ENCODE measurements at regions not wholly inside any gene's neighbourhood (a gene's known extent, or its start where the extent isn't known, plus 50 kb on each side); places are given as distances from the start of the nearest gene placed in this dataset.
"Not testable (repeated sequence)": the region's sequence is repeated elsewhere in the genome, so short reads cannot be mapped to it uniquely, and the experiment has no call there.

DNA sequence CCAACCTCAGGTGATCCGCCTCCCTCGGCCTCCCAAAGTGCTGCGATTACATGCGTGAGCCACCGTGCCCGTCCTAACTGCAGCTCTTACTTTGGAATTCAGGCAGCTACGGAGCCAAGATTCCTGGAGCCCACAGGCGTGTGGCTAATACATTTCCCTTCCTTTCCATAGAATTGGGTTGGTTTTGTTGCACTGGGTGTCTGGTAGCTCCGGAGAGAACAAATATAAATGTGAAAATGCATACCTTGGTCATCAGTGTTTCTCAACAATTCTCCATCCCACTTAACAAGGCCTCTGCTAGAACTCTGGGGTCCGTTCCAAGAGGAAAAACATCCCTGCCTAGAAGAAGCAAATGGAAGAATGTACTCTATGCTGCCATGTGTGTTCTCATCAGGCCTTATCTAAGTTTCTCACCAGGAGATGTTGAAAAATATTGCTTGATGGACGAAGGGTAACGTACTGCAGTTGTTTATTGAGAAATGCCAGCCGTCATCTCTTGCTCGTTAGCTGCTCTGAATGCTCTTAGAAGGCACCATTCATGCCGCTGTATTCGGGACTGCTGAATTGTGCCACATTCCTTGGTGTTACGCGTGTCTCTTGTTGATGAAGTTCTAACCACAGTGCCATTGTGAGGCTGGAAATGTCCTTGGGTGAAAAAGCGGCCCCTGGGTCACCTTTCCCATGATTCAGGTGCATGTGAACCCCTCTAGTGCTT, 50.5 kb upstream of the CD99 start:
- ATAC-seq, result no peak
- no peak for DNase-seq (ENCODE audit: low spot score)
- intact Hi-C loops (cut with DNase I), result no loop called here

DNA sequence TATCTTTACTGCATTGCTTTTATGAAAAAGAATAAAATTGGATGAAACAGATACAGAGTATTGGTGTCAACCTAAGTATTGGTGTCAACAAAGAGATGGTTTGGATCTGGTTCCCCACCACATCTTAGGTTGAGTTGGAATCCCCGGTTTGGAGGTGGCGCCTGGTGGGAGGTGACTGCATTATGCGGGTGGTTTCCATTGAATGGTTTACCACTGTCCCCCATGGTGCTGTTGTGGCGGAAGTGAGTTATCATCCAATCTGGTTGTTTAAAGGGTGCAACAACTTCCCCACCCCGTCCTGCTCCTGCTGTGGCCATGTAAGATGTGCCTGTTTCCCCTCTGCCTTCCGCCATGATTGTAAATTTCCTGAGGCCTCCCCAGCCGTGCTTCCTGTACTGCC, 52.8 kb upstream of the CD99 start:
- no peak for DNase-seq (ENCODE audit: low spot score)
- no peak for ATAC-seq
- intact Hi-C loops (cut with DNase I), result no loop called here

DNA sequence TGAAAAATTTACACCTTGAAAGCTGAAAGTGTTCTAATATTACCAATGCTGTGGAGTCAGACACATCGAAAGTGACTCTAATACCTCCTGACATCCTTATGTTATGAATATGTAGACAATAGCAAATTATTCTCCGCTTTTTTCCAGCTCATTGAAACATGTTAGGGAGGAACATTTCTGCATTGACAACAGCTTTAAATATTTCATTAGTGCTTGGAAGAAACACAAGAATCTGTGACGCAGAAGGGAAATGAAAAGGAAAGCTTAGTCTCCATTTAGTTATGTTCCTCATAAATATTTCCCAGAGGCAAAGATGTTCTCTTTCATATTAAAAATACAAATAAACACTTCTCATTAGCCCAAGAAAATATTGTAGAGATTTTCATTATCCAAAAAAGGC, 55.8 kb upstream of the CD99 start:
- intact Hi-C loops (cut with DNase I), result no loop called here
- no peak for DNase-seq (ENCODE audit: low spot score)
- ATAC-seq, result no peak

- DNase-seq (ENCODE audit: low spot score), result no peak
- intact Hi-C loops (cut with DNase I), result no loop called here
- ATAC-seq, result no peak
Observed at GRCh38 chrX:2632533-2633504, 58.3 kb upstream of the CD99 start.

DNA sequence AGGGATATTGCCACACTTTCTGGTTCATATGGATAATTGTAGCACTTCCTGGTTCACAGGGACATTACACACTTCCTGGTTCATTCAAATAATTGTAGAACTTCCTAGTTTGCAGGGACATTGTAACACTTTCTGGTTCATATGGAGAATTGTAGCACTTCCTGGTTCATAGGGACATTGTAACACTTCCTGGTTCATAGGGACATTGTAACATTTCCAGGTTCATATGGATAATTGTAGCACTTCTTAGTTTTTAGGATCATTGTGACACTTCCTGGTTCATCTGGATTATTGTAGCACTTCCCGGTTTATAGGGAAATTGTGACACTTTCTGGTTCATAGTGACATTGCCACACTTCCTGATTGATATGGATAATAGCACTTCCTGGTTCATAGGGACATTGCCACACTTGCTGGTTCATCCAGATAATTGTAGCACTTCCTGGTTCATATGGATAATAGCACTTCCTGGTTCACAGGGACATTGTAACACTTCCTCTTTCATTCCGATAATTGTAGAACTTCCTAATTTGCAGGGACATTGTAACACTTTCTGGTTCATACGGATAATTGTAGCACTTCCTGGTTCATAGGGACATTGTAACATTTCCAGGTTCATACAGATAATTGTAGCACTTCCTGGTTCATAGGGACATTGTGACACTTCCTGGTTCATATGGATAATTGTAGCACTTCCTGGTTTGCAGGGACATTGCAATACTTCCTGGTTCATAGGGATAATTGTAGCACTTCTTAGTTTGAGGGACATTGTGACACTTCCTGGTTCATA, 59.2 kb upstream of the CD99 start:
- ATAC-seq (no peak), DNase-seq (ENCODE audit: low spot score) (no peak)
- intact Hi-C loops (cut with DNase I), result no loop called here

DNA sequence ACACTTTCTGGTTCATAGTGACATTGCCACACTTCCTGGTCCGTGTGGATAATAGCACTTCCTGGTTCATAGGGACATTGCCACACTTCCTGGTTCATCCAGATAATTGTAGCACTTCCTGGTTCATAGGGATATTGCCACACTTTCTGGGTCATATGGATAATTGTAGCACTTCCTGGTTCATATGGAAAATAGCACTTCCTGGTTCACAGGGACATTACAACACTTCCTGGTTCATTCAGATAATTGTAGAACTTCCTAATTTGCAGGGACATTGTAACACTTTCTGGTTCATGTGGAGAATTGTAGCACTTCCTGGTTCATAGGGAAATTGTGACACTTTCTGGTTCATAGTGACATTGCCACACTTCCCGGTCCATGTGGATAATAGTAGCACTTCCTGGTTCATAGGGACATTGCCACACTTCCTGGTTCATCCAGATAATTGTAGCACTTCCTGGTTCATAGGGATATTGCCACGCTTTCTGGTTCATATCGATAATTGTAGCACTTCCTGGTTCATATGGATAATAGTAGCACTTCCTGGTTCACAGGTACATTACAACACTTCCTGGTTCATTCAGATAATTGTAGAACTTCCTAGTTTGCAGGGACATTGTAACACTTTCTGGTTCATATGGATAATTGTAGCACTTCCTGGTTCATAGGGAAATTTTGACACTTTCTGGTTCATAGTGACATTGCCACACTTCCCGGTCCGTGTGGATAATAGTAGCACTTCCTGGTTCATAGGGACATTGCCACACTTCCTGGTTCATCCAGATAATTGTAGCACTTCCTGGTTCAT, 60.0 kb upstream of the CD99 start:
- ATAC-seq; intact Hi-C loops (cut with DNase I); DNase-seq (ENCODE audit: low spot score): not testable (repeated sequence)

GRCh38 chrX:2630008-2630934, 60.8 kb upstream of the CD99 start:
- intact Hi-C loops (cut with DNase I); DNase-seq (ENCODE audit: low spot score): not testable (repeated sequence)
- peak; percentile 57 for ATAC-seq

GRCh38 chrX:2629316-2630007, 61.6 kb upstream of the CD99 start:
- peak; percentile 15 for ATAC-seq
- DNase-seq (ENCODE audit: low spot score), result no peak
- intact Hi-C loops (cut with DNase I), result no loop called here

DNA sequence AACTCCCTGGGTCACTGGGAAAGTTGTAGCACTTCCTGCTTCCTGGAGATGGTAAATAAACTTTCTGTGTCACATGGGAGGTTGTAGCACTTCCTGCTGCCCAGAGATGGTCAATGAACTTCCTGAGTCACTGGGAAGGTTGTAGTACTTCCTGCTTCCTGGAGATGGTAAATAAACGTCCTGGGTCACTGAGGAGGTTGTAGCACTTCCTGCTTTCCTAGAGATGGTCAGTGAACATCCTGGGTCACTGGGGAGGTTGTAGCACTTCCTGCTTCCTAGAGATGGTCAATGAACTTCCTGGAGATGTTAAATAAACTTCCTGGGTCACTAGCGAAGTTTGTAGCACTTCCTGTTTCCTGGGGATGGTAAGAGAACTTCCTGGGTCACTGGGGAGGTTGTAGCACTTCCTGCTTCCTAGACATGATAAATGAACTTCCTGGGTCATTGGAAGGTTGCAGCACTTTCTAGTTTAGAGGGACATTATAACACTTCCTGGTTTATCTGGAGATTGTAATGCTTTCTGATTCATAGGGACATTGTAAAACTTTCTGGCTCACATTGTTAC, 62.3 kb upstream of the CD99 start:
- ATAC-seq, result no peak
- intact Hi-C loops (cut with DNase I), result no loop called here
- DNase-seq (ENCODE audit: low spot score), result no peak

GRCh38 chrX:2627272-2627867, 63.7 kb upstream of the CD99 start:
- intact Hi-C loops (cut with DNase I), result no loop called here
- ATAC-seq (peak; percentile 38), DNase-seq (ENCODE audit: low spot score) (no peak)

DNA sequence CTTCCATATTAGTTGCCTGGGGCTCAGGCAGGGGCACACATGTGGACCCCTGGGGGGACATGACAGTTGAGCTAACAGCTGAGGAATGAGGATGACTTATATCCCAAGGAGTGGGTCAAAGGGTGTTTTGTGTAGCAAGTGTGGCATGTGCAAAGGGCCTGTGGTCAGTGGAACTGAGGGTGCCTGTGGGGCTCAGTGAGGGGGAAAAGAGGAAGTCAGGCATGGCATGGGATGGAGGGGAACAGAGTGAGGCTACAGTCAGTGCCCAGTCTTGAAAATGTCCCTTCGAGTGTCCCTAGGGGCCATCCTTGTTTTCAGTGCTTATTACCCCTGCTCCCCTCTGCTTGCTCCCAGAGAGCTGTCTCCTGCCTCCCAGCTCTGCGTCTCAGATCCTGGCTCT, 64.3 kb upstream of the CD99 start:
- DNase-seq (ENCODE audit: low spot score), result no peak
- intact Hi-C loops (cut with DNase I), result no loop called here

DNA sequence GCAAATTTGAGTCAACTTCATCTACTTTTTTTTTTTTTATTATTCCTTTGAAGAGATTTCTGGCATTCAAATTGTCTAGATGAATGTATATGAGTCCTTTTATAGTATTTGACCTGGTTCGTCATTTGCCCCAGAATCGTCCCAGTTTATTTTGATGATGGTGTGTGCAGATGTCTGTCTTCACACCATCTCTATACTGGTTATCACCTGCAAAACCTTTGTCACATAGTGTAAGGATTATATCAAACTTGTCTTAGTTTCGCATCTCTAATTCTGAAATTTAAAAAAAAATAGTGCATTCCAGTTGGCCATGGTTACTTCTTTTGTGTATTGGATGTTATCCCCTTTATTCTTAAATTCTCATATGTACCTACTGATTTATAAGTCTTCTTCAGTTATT, 70.5 kb upstream of the CD99 start:
- intact Hi-C loops (cut with DNase I), result no loop called here
- ATAC-seq (no peak), DNase-seq (ENCODE audit: low spot score) (no peak)

More for the DNA sequence above, 64.3 kb upstream of the CD99 start:
- no peak for ATAC-seq

DNA sequence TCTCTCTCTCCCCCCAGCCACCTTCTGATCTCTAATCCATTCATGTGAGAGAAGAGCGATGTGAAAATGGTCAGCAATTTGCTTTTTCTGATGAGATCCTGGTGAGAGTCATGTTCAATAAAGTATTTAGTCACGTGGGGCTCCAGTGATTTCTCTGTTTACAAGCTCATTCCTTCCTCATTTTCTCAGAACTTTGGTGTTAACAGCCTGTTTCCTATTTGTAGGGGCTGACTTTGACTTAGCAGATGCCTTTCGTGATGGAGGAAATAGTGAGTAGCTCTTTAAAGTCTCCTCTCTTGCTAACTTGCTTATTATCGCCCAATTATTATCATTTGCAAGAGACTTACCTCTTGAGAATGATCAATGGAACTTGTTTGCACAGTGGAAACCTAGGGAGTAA, 72.6 kb upstream of the CD99 start:
- ATAC-seq, result peak; percentile 49
- DNase-seq (ENCODE audit: low spot score), result no peak
- intact Hi-C loops (cut with DNase I), result no loop called here

DNA sequence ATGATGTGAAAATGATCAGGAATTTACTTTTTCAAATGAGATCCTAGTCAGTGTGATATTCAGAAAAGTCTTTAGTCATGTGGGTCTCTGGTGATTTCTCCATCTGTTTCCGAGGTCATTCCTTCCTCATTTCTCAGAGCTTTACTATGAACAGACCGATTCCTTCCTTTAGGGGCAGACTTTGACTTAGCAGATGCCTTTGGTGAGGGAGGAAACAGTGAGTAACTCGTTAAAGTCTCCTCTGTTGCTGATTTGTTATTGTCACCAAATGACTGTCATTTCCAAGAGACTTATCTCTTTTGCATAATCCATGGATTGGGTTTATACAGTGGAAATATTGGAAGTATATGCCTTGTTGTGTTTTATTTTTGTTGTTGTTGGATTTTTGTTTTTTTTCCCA, 76.2 kb upstream of the CD99 start:
- intact Hi-C loops (cut with DNase I), result no loop called here
- DNase-seq (ENCODE audit: low spot score) (no peak), ATAC-seq (peak; percentile 85)

- no peak for ATAC-seq
- intact Hi-C loops (cut with DNase I), result no loop called here
- no peak for DNase-seq (ENCODE audit: low spot score)
Observed at GRCh38 chrX:2610246-2611170, 80.6 kb upstream of the CD99 start.

Data from sciatic nerve (tissue), 2 donors.